ENCODE measurements at regions not wholly inside any gene's neighbourhood (a gene's known extent, or its start where the extent isn't known, plus 50 kb on each side); places are given as distances from the start of the nearest gene placed in this dataset.
A peak's percentile ranks its signal among the peaks of the same experiment; 100 is the strongest.

DNA sequence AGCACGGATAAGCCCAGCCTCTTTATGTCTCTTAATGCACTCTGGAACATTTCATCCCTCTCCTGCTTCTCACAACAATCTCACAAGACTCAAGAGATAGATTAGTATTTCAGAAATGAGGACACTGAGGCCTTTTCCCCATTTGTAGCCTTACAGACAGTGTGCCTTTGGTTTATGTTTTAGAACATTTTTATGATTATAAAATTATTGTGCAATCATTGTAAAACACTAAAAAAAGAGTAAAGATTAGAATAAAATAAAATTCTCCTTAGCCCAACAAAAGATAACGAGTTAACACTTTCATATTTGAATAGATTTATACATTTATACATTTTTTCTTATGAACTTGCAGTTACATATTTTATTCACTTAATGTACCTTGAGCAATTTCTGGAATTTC, 748.7 kb downstream of the TRIML1 start:
- Histone ChIP-seq H2AFZ (ENCODE audit: low read depth, low read length) (no peak overlapping the region), H3K14ac (ENCODE audit: low read length in 2 of 2) (no peak overlapping the region)

DNA sequence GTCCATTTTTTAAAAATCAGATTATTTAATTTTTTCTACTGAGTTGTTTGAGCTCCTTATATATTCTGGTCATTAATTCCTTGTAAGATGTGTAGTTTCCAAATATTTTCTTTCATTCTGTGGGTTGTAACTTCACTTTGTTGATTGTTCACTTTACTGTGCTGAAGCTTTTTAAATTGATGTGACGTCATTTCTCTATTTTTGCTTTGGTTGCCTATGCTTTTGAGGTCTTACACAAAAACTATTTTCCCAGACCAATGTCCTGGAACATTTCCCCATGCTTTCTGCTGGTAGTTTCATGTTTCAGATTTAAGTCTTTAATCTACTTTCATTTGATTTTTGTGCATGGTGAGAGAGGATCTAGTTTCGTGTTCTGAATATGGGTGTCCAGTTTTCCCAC, 753.6 kb downstream of the TRIML1 start:
- 100% methylated on average over 1 of the region's 2 CpGs for WGBS
- H3K23ac ChIP-seq (ENCODE audit: low read length in 2 of 2) = no peak overlapping the region

More for the DNA sequence above, 748.7 kb downstream of the TRIML1 start:
- H3K79me1 ChIP-seq (replicated peaks; ENCODE audit: low read length, poor library complexity, severe bottlenecking) = no peaks in the 10 kb centered on the region
- H2BK15ac ChIP-seq (ENCODE audit: low read depth, poor library complexity, severe bottlenecking) = no peak overlapping the region
- no peaks in the 10 kb centered on the region for H3K36me3 ChIP-seq (ENCODE audit: control insufficient read depth in 1 of 2, insufficient read depth in 2 of 2, low read depth in 1 of 2, low read length in 2 of 2)
- no peak overlapping the region for H2AK5ac ChIP-seq (ENCODE audit: low read length, severe bottlenecking)
- no peak overlapping the region for H3K4me3 ChIP-seq (ENCODE audit: insufficient read depth in 1 of 2, low read depth in 1 of 2, low read length in 2 of 2)
- H3K18ac ChIP-seq (ENCODE audit: low read depth in 1 of 2, low read length in 2 of 2) = no peak overlapping the region
- no CpG with 5 or more reads among the region's 2 CpGs for WGBS
- no peak overlapping the region for H3K4ac ChIP-seq (ENCODE audit: low read depth in 1 of 2, low read length in 2 of 2)
- no peak overlapping the region for H2BK120ac ChIP-seq (ENCODE audit: low read depth, low read length)
- H3K4me1 ChIP-seq (ENCODE audit: control insufficient read depth, insufficient read depth, low read depth, low read length) = no peaks in the 10 kb centered on the region
- no peak for DNase-seq
- no peak overlapping the region for H2BK12ac ChIP-seq (ENCODE audit: low read length in 2 of 2)
- no peak overlapping the region for H4K91ac ChIP-seq (ENCODE audit: low read length)
- H4K8ac ChIP-seq (ENCODE audit: low read length) = no peak overlapping the region
- no peak overlapping the region for H2BK5ac ChIP-seq (ENCODE audit: low read depth, low read length, poor library complexity, severe bottlenecking)
- H3K9ac ChIP-seq (ENCODE audit: low read length) = no peak overlapping the region
- no peak overlapping the region for H3K23ac ChIP-seq (ENCODE audit: low read length in 2 of 2)
- H3K27ac ChIP-seq (ENCODE audit: low read length, poor library complexity, severe bottlenecking) = no peak overlapping the region
- H3K4me2 ChIP-seq (ENCODE audit: low read length, poor library complexity, severe bottlenecking) = no peak overlapping the region
- no peaks in the 10 kb centered on the region for H3K27me3 ChIP-seq (ENCODE audit: control insufficient read depth in 1 of 2, insufficient read depth in 1 of 2, low read length in 2 of 2)
- peaks cover under 1% of the 10 kb centered on the region for H3K9me3 ChIP-seq (ENCODE audit: control insufficient read depth, low read length)

DNA sequence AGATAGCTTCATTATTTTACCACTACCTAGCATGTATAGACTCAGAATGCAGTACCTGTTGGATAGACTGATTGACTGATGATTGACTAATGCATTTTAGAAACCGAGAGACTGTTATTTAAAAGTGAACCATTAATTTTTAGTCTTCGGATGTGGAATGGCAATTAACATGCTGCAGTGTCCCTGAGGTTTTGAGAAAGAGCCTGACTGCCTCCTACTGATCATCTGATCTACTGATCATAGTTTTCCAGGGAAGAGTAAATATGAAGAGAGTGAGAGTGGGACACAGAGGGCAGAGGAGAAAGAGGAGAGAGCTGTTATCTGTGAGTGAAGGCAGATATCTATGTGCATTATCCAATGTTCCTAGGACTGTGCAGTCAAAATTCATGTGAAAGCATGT, 764.7 kb downstream of the TRIML1 start:
- 66% methylated on average over 2 of the region's 2 CpGs for WGBS
- H3K4me1 ChIP-seq (ENCODE audit: control insufficient read depth, insufficient read depth, low read depth, low read length) = no peaks in the 10 kb centered on the region
- H2BK5ac ChIP-seq (ENCODE audit: low read depth, low read length, poor library complexity, severe bottlenecking) = no peak overlapping the region
- H3K9me3 ChIP-seq (ENCODE audit: control insufficient read depth, low read length) = no peaks in the 10 kb centered on the region
- no peak overlapping the region for H3K14ac ChIP-seq (ENCODE audit: low read length in 2 of 2)
- no peak overlapping the region for H3K23ac ChIP-seq (ENCODE audit: low read length in 2 of 2)
- H2BK12ac ChIP-seq (ENCODE audit: low read length in 2 of 2) = no peak overlapping the region
- H2BK120ac ChIP-seq (ENCODE audit: low read depth, low read length) = no peak overlapping the region
- no peaks in the 10 kb centered on the region for H3K79me1 ChIP-seq (replicated peaks; ENCODE audit: low read length, poor library complexity, severe bottlenecking)
- no peak overlapping the region for H3K18ac ChIP-seq (ENCODE audit: low read depth in 1 of 2, low read length in 2 of 2)
- H4K8ac ChIP-seq (ENCODE audit: low read length) = no peak overlapping the region
- no peak overlapping the region for H3K4me2 ChIP-seq (ENCODE audit: low read length, poor library complexity, severe bottlenecking)
- no peak overlapping the region for H3K9ac ChIP-seq (ENCODE audit: low read length)
- H3K36me3 ChIP-seq (ENCODE audit: control insufficient read depth in 1 of 2, insufficient read depth in 2 of 2, low read depth in 1 of 2, low read length in 2 of 2) = no peaks in the 10 kb centered on the region
- no peak for DNase-seq
- no peak overlapping the region for H2BK15ac ChIP-seq (ENCODE audit: low read depth, poor library complexity, severe bottlenecking)
- H3K4ac ChIP-seq (ENCODE audit: low read depth in 1 of 2, low read length in 2 of 2) = no peak overlapping the region
- H3K4me3 ChIP-seq (ENCODE audit: insufficient read depth in 1 of 2, low read depth in 1 of 2, low read length in 2 of 2) = no peak overlapping the region
- H4K91ac ChIP-seq (ENCODE audit: low read length) = no peak overlapping the region
- no peak overlapping the region for H2AFZ ChIP-seq (ENCODE audit: low read depth, low read length)
- H2AK5ac ChIP-seq (ENCODE audit: low read length, severe bottlenecking) = no peak overlapping the region
- H3K27me3 ChIP-seq (ENCODE audit: control insufficient read depth in 1 of 2, insufficient read depth in 1 of 2, low read length in 2 of 2) = no peaks in the 10 kb centered on the region
- no peak overlapping the region for H3K27ac ChIP-seq (ENCODE audit: low read length, poor library complexity, severe bottlenecking)

More for the DNA sequence above, 753.6 kb downstream of the TRIML1 start:
- Histone ChIP-seq H3K9ac (ENCODE audit: low read length) (no peak overlapping the region), H3K36me3 (ENCODE audit: control insufficient read depth in 1 of 2, insufficient read depth in 2 of 2, low read depth in 1 of 2, low read length in 2 of 2) (no peaks in the 10 kb centered on the region), H2BK12ac (ENCODE audit: low read length in 2 of 2) (no peak overlapping the region), H3K27me3 (ENCODE audit: control insufficient read depth in 1 of 2, insufficient read depth in 1 of 2, low read length in 2 of 2) (no peaks in the 10 kb centered on the region), H3K4ac (ENCODE audit: low read depth in 1 of 2, low read length in 2 of 2) (no peak overlapping the region), H2AK5ac (ENCODE audit: low read length, severe bottlenecking) (no peak overlapping the region), H4K8ac (ENCODE audit: low read length) (no peak overlapping the region), H3K4me2 (ENCODE audit: low read length, poor library complexity, severe bottlenecking) (no peak overlapping the region), H3K4me1 (ENCODE audit: control insufficient read depth, insufficient read depth, low read depth, low read length) (no peaks in the 10 kb centered on the region), H2BK120ac (ENCODE audit: low read depth, low read length) (no peak overlapping the region), H3K9me3 (ENCODE audit: control insufficient read depth, low read length) (peaks cover 7% of the 10 kb centered on the region), H2BK15ac (ENCODE audit: low read depth, poor library complexity, severe bottlenecking) (no peak overlapping the region), H2BK5ac (ENCODE audit: low read depth, low read length, poor library complexity, severe bottlenecking) (no peak overlapping the region), H4K91ac (ENCODE audit: low read length) (no peak overlapping the region), H3K79me1 (replicated peaks; ENCODE audit: low read length, poor library complexity, severe bottlenecking) (no peaks in the 10 kb centered on the region), H3K27ac (ENCODE audit: low read length, poor library complexity, severe bottlenecking) (no peak overlapping the region), H2AFZ (ENCODE audit: low read depth, low read length) (no peak overlapping the region), H3K4me3 (ENCODE audit: insufficient read depth in 1 of 2, low read depth in 1 of 2, low read length in 2 of 2) (no peak overlapping the region), H3K18ac (ENCODE audit: low read depth in 1 of 2, low read length in 2 of 2) (no peak overlapping the region), H3K14ac (ENCODE audit: low read length in 2 of 2) (no peak overlapping the region)
- DNase-seq = no peak

DNA sequence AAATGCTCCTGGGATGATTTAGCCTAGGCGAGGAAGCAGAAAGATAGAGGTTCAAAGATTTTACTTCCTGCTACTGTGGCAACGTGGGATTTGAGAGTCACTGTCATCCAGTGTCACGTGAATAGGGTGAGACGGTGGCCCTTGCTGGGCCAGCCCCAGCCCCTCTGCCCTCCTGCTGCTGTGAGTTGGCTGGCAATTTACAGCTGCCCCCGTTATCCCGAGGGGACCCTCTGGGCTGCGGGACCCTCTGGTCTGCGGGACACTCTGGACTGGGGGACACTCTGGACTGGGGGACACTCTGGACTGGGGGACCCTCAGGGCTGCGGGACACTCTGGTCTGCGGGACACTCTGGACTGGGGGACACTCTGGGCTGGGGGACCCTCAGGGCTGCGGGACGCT, 765.4 kb downstream of the TRIML1 start:
- no peaks in the 10 kb centered on the region for H3K79me1 ChIP-seq (replicated peaks; ENCODE audit: low read length, poor library complexity, severe bottlenecking)
- peak overlapping the region; percentile 27 for H4K91ac ChIP-seq (ENCODE audit: low read length)
- H4K8ac ChIP-seq (ENCODE audit: low read length) = no peak overlapping the region
- no peaks in the 10 kb centered on the region for H3K36me3 ChIP-seq (ENCODE audit: control insufficient read depth in 1 of 2, insufficient read depth in 2 of 2, low read depth in 1 of 2, low read length in 2 of 2)
- H3K27ac ChIP-seq (ENCODE audit: low read length, poor library complexity, severe bottlenecking) = no peak overlapping the region
- WGBS = 88% methylated on average over 11 of the region's 12 CpGs
- no peak overlapping the region for H3K23ac ChIP-seq (ENCODE audit: low read length in 2 of 2)
- no peaks in the 10 kb centered on the region for H3K9me3 ChIP-seq (ENCODE audit: control insufficient read depth, low read length)
- no peak overlapping the region for H3K14ac ChIP-seq (ENCODE audit: low read length in 2 of 2)
- no peak overlapping the region for H2BK120ac ChIP-seq (ENCODE audit: low read depth, low read length)
- H3K27me3 ChIP-seq (ENCODE audit: control insufficient read depth in 1 of 2, insufficient read depth in 1 of 2, low read length in 2 of 2) = no peaks in the 10 kb centered on the region
- H3K4me3 ChIP-seq (ENCODE audit: insufficient read depth in 1 of 2, low read depth in 1 of 2, low read length in 2 of 2) = no peak overlapping the region
- no peak overlapping the region for H2AK5ac ChIP-seq (ENCODE audit: low read length, severe bottlenecking)
- H2BK12ac ChIP-seq (ENCODE audit: low read length in 2 of 2) = no peak overlapping the region
- H3K4ac ChIP-seq (ENCODE audit: low read depth in 1 of 2, low read length in 2 of 2) = no peak overlapping the region
- no peak overlapping the region for H3K18ac ChIP-seq (ENCODE audit: low read depth in 1 of 2, low read length in 2 of 2)
- H2BK15ac ChIP-seq (ENCODE audit: low read depth, poor library complexity, severe bottlenecking) = no peak overlapping the region
- H3K9ac ChIP-seq (ENCODE audit: low read length) = no peak overlapping the region
- DNase-seq = no peak
- no peak overlapping the region for H2BK5ac ChIP-seq (ENCODE audit: low read depth, low read length, poor library complexity, severe bottlenecking)
- no peak overlapping the region for H2AFZ ChIP-seq (ENCODE audit: low read depth, low read length)
- H3K4me2 ChIP-seq (ENCODE audit: low read length, poor library complexity, severe bottlenecking) = no peak overlapping the region
- H3K4me1 ChIP-seq (ENCODE audit: control insufficient read depth, insufficient read depth, low read depth, low read length) = no peaks in the 10 kb centered on the region
